ENCODE measurements at regions not wholly inside any gene's neighbourhood (a gene's known extent, or its start where the extent isn't known, plus 50 kb on each side); places are given as distances from the start of the nearest gene placed in this dataset.

GRCh38 chr18:39842366-39842914 is 2112.6 kb upstream of the PIK3C3 start:
- H3K4me1 ChIP-seq (ENCODE audit: control insufficient read depth, low read length), result no peaks in the 10 kb centered on the region
- H3K9me2 ChIP-seq (replicated peaks; ENCODE audit: control insufficient read depth, low read length), result no peaks in the 10 kb centered on the region
- H3F3A ChIP-seq (ENCODE audit: control insufficient read depth, insufficient read depth), result no peaks in the 10 kb centered on the region
- H3K27ac ChIP-seq (ENCODE audit: low read depth, low read length), result no peak overlapping the region
- H3K4me2 ChIP-seq (ENCODE audit: low read length), result no peak overlapping the region
- H3K27me3 ChIP-seq (ENCODE audit: control insufficient read depth, low read length), result no peaks in the 10 kb centered on the region
- H3K79me2 ChIP-seq (ENCODE audit: control insufficient read depth, low read length), result no peaks in the 10 kb centered on the region
- peaks cover 4% of the 10 kb centered on the region; the same call in 1 of the 2 replicates for H3K9me3 ChIP-seq (ENCODE audit: control insufficient read depth, insufficient read depth, low read length)
- no peaks in the 10 kb centered on the region for H3K36me3 ChIP-seq (ENCODE audit: control insufficient read depth, low read length)
- no peaks in the 10 kb centered on the region for H4K20me1 ChIP-seq (ENCODE audit: control insufficient read depth, insufficient read depth, low read depth, low read length)
- H3K4me3 ChIP-seq (ENCODE audit: low read length), result no peak overlapping the region
- no peak for TF ChIP-seq CTCF (IDR thresholded peaks at IDR 0.05; ENCODE audit: low read depth, low read length, poor library complexity, severe bottlenecking)
- TF ChIP-seq EZH2phosphoT487 (IDR thresholded peaks at IDR 0.05; ENCODE audit: borderline replicate concordance, low read length), result no peak

GRCh38 chr18:39841482-39842365 is 2113.3 kb upstream of the PIK3C3 start:
- no peaks in the 10 kb centered on the region for H3K27me3 ChIP-seq (ENCODE audit: control insufficient read depth, low read length)
- H3K4me2 ChIP-seq (ENCODE audit: low read length), result no peak overlapping the region
- no peaks in the 10 kb centered on the region for H3F3A ChIP-seq (ENCODE audit: control insufficient read depth, insufficient read depth)
- no peaks in the 10 kb centered on the region for H3K4me1 ChIP-seq (ENCODE audit: control insufficient read depth, low read length)
- TF ChIP-seq CTCF (IDR thresholded peaks at IDR 0.05; ENCODE audit: low read depth, low read length, poor library complexity, severe bottlenecking) (no peak), EZH2phosphoT487 (IDR thresholded peaks at IDR 0.05; ENCODE audit: borderline replicate concordance, low read length) (no peak)
- peaks cover 4% of the 10 kb centered on the region; the same call in 1 of the 2 replicates for H3K9me3 ChIP-seq (ENCODE audit: control insufficient read depth, insufficient read depth, low read length)
- no peaks in the 10 kb centered on the region for H3K79me2 ChIP-seq (ENCODE audit: control insufficient read depth, low read length)
- H4K20me1 ChIP-seq (ENCODE audit: control insufficient read depth, insufficient read depth, low read depth, low read length), result no peaks in the 10 kb centered on the region
- H3K9me2 ChIP-seq (replicated peaks; ENCODE audit: control insufficient read depth, low read length), result no peaks in the 10 kb centered on the region
- no peak overlapping the region for H3K4me3 ChIP-seq (ENCODE audit: low read length)
- no peaks in the 10 kb centered on the region for H3K36me3 ChIP-seq (ENCODE audit: control insufficient read depth, low read length)
- no peak overlapping the region for H3K27ac ChIP-seq (ENCODE audit: low read depth, low read length)

DNA sequence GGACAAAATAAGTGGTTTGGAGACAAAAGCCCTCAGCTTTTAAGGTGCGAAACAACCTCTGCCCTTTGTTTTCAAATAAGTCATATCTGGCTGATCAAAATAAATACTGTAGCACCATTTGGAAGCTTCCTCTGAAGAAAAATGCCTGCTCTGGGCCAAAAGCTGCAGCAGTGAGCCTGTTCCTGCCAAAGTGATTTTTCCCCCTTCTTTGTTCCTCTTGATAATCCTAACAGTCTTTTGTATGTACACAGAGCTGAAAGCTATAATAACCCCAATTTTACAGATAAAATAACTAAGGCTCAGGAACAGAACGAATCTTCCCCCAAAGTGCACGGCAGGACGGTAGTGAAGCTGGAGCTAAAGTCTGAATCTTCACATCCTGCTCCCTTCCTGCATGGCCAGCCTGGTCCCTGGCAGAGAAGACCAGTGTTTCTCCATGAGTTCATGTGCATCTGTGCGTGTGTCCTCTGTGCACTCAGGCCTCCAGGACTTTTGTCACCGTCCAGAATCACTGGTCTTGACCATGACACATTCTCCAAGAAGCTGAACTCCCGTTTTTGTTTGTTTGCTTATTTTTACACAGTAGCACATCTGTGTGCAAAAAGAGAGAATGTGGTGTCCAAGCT is 2114.1 kb upstream of the PIK3C3 start:
- no peak overlapping the region for H3K4me2 ChIP-seq (ENCODE audit: low read length)
- H4K20me1 ChIP-seq (ENCODE audit: control insufficient read depth, insufficient read depth, low read depth, low read length), result no peaks in the 10 kb centered on the region
- H3K9me3 ChIP-seq (ENCODE audit: control insufficient read depth, insufficient read depth, low read length), result peaks cover 4% of the 10 kb centered on the region; the same call in 1 of the 2 replicates
- no peak for TF ChIP-seq EZH2phosphoT487 (IDR thresholded peaks at IDR 0.05; ENCODE audit: borderline replicate concordance, low read length)
- no peak for TF ChIP-seq CTCF (IDR thresholded peaks at IDR 0.05; ENCODE audit: low read depth, low read length, poor library complexity, severe bottlenecking)
- H3K36me3 ChIP-seq (ENCODE audit: control insufficient read depth, low read length), result no peaks in the 10 kb centered on the region
- no peaks in the 10 kb centered on the region for H3K4me1 ChIP-seq (ENCODE audit: control insufficient read depth, low read length)
- no peaks in the 10 kb centered on the region for H3F3A ChIP-seq (ENCODE audit: control insufficient read depth, insufficient read depth)
- no peaks in the 10 kb centered on the region for H3K79me2 ChIP-seq (ENCODE audit: control insufficient read depth, low read length)
- no peak overlapping the region for H3K27ac ChIP-seq (ENCODE audit: low read depth, low read length)
- H3K4me3 ChIP-seq (ENCODE audit: low read length), result no peak overlapping the region
- no peaks in the 10 kb centered on the region for H3K27me3 ChIP-seq (ENCODE audit: control insufficient read depth, low read length)
- H3K9me2 ChIP-seq (replicated peaks; ENCODE audit: control insufficient read depth, low read length), result no peaks in the 10 kb centered on the region

Data from DOHH2 (cell line).